Suprapubic skin (tissue), 4 donors: ENCODE measurements at regions not wholly inside any gene's neighbourhood (a gene's known extent, or its start where the extent isn't known, plus 50 kb on each side); places are given as distances from the start of the nearest gene placed in this dataset.

ENCODE experiments used
- CTCF ChIP-seq, 2 donors: fragments of 200-600 bp in 1 of 2; fragments of 450-650 bp in 1 of 2; sonication (generic) in 1 of 2; IDR thresholded peaks; one replicate each; pipeline ENCODE4 v1.5.1; 2016 to 2019; ENCODE audit warnings: antibody characterized with exemption in 2 of 2, mild to moderate bottlenecking in 1 of 2, moderate library complexity in 1 of 2
- POLR2A ChIP-seq, 2 donors: fragments of 450-650 bp; IDR thresholded peaks; one replicate each; pipeline ENCODE4 v1.6.1; 2017; ENCODE audit warnings: antibody characterized with exemption in 2 of 2, mild to moderate bottlenecking in 2 of 2, moderate library complexity in 2 of 2
- POLR2AphosphoS5 ChIP-seq, 3 donors: sonication (generic); formaldehyde crosslinking; IDR thresholded peaks; one replicate each; pipeline ENCODE4 v1.6.1; 2017; ENCODE audit warnings: antibody characterized with exemption in 3 of 3

GRCh38 chrX:20663336-20663735 lies 396.6 kb upstream of the RPS6KA3 start:
- TF ChIP-seq CTCF (IDR thresholded peaks at IDR 0.05) = no peak
- no peak for TF ChIP-seq POLR2AphosphoS5 (IDR thresholded peaks at IDR 0.05)
- no peak for TF ChIP-seq POLR2A (IDR thresholded peaks at IDR 0.05)
